Stomach (tissue), 4 donors: ENCODE measurements at regions not wholly inside any gene's neighbourhood (a gene's known extent, or its start where the extent isn't known, plus 50 kb on each side); places are given as distances from the start of the nearest gene placed in this dataset.

ENCODE experiments used
- EP300 ChIP-seq: sonication (generic); formaldehyde crosslinking; IDR thresholded peaks from one replicate; pipeline ENCODE4 v1.6.1; 2017; ENCODE audit warnings: antibody characterized with exemption
- POLR2A ChIP-seq, 4 donors: fragments of 450-650 bp; IDR thresholded peaks; one replicate each; pipeline ENCODE4 v1.6.1; 2016; ENCODE audit warnings: antibody characterized with exemption in 4 of 4, control low read depth in 2 of 4, mild to moderate bottlenecking in 1 of 4, moderate library complexity in 1 of 4
- POLR2AphosphoS5 ChIP-seq, 3 donors: sonication (generic); formaldehyde crosslinking; IDR thresholded peaks; one replicate each; pipeline ENCODE4 v1.6.1; 2016; ENCODE audit warnings: antibody characterized with exemption in 3 of 3
- TF ChIP-seq, protein P1 (sequence below), 7 experiments: fragments of 450-650 bp in 4 of 7; fragments of 200-600 bp in 3 of 7; sonication (generic) in 3 of 7; IDR thresholded peaks; one replicate each; pipeline ENCODE4 v1.5.1; 2016 to 2019; ENCODE audit warnings: antibody characterized with exemption in 7 of 7, control low read depth in 2 of 7, mild to moderate bottlenecking in 1 of 7

GRCh38 chr9:91065231-91066041 lies 263.8 kb downstream of the SYK start:
- TF ChIP-seq, protein P1, sequence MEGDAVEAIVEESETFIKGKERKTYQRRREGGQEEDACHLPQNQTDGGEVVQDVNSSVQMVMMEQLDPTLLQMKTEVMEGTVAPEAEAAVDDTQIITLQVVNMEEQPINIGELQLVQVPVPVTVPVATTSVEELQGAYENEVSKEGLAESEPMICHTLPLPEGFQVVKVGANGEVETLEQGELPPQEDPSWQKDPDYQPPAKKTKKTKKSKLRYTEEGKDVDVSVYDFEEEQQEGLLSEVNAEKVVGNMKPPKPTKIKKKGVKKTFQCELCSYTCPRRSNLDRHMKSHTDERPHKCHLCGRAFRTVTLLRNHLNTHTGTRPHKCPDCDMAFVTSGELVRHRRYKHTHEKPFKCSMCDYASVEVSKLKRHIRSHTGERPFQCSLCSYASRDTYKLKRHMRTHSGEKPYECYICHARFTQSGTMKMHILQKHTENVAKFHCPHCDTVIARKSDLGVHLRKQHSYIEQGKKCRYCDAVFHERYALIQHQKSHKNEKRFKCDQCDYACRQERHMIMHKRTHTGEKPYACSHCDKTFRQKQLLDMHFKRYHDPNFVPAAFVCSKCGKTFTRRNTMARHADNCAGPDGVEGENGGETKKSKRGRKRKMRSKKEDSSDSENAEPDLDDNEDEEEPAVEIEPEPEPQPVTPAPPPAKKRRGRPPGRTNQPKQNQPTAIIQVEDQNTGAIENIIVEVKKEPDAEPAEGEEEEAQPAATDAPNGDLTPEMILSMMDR (IDR thresholded peaks at IDR 0.05): no peak
- TF ChIP-seq POLR2A (IDR thresholded peaks at IDR 0.05): no peak
- TF ChIP-seq EP300: no peak
- no peak for TF ChIP-seq POLR2AphosphoS5 (IDR thresholded peaks at IDR 0.05)
